PFSK-1 (cell line): ENCODE measurements at regions not wholly inside any gene's neighbourhood (a gene's known extent, or its start where the extent isn't known, plus 50 kb on each side); places are given as distances from the start of the nearest gene placed in this dataset.

Experiments
- POLR2AphosphoS5 ChIP-seq: IDR thresholded peaks from 2 replicates; pipeline ENCODE4 v1.6.1; 2012; ENCODE audit warnings: low read depth, mild to moderate bottlenecking, control low read depth, low read length, moderate library complexity
- REST ChIP-seq, 2 experiments: IDR thresholded peaks; 2 replicates each; pipeline versions ENCODE4 v1.6.1 to v1.8.0; 2011 to 2012; ENCODE audit warnings: low read depth in 2 of 2, low read length in 2 of 2, control low read depth in 1 of 2, inconsistent platforms in 1 of 2, mild to moderate bottlenecking in 1 of 2, moderate library complexity in 1 of 2; ENCODE audit not compliant: insufficient read depth in 1 of 2
- SIN3A ChIP-seq: IDR thresholded peaks from 2 replicates; pipeline ENCODE4 v1.6.1; 2012; ENCODE audit warnings: mild to moderate bottlenecking, low read length, moderate library complexity, borderline replicate concordance; ENCODE audit not compliant: insufficient read depth
- TAF1 ChIP-seq: IDR thresholded peaks from 2 replicates; pipeline ENCODE4 v1.6.1; 2012; ENCODE audit warnings: low read length, control low read depth, borderline replicate concordance; ENCODE audit not compliant: insufficient read depth

DNA sequence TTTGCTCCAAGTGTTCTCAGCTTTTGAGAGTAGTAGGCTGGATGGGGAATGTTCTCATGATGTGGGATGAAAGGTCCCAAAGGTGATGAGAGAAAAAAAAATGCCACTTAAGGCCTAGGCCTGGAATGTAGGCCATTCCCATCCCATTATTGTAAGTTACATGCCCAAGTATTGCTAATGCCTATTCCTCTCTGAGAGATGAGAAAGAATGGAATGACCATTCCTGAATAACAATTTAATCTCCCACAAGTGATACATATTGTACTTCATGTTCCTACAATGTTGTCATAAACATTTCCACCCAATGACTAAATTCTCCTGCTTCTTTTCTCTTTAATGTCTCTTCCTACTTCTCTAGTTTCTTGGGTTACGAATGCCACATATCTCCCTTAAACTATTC, 102.8 kb upstream of the KCNJ16 start:
- TF ChIP-seq POLR2AphosphoS5 (no peak), SIN3A (no peak), TAF1 (no peak), REST (IDR thresholded peaks at IDR 0.05; ENCODE audit: insufficient read depth in 1 of 2, low read depth in 2 of 2, low read length in 2 of 2) (no peak)
